Superior temporal gyrus (tissue), 1 donor: ENCODE measurements at regions not wholly inside any gene's neighbourhood (a gene's known extent, or its start where the extent isn't known, plus 50 kb on each side); places are given as distances from the start of the nearest gene placed in this dataset.

Experiments used
- DNase-seq: peaks from one replicate; pipeline ENCODE4 v3.0.0-alpha.2; 2016; ENCODE audit errors: extremely low spot score

DNA sequence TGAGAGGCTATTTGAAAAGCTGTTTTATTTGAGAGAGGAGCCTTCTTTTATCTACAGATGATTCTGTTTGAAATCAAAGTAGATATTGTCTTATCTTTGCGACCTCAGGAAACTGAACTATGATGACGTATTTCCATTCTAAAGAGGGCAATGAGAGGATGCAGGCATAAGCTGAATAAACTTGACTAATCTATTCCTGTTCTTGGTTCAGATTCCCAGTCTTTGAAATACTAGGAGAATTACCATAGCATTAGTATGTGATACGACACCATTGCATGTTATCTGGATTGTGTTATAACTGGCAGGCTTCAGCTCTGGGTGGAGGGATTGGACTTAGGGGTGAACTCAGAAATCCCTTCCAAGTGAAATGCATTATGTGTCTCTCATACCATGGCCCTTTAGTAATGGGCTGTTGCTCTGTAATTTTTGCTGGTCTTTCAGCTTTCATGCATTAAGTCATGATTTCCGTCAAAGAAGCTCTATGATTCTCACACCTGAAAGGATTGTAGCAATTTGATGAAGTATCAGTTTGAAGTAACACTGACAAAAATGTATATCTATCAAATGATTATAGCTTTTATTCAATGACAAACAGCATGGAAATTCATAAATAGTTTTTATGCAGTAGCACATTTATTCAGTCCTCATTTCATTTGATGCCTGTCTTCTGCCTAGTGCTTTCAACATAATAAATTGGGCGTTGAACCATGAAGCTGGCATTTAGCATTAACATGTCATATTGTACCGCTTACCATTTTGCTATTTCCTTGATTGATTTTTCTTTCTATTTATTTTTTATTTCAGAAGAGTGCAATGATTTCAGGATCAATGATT lies 138.4 kb upstream of the SPACA1 start:
- DNase-seq, result no peak

DNA sequence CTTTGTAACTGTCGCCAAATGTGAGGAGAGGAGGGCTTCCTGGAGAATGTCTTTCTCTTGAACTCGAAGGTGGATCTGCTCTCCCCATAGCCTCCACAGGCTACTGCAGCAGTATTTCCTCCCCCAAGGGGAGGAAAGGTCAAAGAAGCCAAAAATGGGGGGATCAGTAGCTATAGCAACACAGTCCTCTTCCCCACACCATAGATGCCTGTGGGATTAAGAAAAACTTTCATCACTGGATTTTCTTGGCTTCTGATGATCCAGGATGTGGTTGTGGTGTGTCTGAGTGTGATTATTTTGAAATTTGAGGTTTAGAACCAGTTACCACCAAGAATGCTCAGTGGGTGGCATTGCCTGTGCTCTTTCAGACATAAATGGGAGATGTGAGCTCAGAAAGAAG lies 140.1 kb upstream of the SPACA1 start:
- no peak for DNase-seq

DNA sequence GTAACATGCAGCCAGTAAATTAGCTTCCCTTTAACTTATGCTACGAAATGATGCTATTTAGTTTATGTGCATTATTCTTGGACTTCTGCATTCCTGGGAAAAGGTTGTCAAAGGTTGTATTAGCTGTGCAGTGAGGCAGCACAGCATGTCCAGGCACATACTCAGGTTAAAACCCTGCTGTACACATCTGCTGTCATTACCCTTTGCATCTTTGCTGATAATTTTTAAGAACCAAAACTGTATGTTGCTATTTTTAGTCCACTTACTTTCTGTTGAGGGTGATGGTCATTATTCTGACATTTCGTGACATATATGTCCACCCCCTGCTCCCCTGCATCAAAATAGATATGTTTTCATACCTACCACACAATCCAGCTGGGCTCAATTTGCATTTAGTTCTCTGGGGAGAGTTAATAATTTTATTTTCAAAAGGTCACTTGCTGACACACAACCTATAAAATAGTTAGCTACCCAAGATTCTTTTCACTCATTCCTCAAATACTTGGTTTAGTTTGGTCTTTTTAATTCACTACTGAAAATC lies 142.5 kb upstream of the SPACA1 start:
- DNase-seq, result no peak

DNA sequence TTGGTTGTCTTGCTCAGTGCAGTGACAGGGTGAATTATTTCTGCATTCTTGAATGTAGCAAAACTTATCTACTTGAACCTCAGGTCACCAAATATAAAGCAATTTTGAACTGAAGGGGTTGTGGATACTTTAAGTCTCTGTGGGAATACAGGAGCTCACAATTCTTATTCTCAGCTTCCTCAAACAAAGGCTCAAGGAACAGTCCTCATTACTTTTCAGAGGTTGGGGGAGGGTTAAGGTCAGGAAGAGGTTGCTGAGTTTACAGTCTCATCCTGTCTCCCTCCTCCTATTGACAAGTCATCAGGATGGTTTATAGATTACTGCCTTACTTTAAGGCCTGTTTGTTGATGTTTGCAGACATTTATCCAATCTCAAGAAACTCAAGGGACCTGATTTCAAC lies 143.6 kb upstream of the SPACA1 start:
- DNase-seq, result no peak

DNA sequence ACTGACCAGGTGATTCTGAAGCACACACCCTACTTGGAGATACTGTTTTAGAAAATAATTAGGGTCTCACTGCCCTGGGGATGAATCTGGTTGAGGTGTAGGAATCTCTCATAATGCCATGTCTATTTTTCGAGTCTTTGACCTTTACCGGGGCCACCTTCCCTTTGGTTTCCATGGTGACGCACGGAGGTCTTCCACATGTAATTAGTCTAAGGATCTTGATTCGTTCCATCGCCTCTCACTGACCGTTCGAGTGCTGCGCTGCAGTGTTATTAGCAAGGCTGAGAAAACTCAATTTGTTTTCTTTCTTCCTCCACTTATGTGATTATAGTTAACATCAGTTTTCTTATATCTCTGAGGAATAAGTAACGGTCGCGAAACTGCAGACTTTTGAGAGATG lies 144.3 kb upstream of the SPACA1 start:
- DNase-seq, result no peak

DNA sequence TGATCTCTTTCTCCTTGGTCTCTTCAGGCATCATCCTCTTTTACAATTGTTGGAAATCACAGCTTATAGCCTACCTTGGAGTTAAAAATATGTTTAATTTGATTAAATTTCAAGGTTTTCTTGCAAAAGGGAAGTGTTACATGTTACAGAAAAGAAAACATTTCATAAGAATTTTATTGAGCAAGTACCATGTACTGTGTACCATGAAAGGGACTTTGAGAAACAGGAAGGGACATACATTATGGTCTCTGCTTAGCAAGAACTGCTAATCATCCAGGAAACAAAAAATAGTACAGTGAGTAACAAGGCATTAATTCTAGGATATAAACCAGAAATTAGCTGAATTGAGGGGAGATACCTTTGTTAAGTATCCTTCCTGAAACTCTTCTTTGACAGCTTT lies 145.3 kb upstream of the SPACA1 start:
- no peak for DNase-seq

DNA sequence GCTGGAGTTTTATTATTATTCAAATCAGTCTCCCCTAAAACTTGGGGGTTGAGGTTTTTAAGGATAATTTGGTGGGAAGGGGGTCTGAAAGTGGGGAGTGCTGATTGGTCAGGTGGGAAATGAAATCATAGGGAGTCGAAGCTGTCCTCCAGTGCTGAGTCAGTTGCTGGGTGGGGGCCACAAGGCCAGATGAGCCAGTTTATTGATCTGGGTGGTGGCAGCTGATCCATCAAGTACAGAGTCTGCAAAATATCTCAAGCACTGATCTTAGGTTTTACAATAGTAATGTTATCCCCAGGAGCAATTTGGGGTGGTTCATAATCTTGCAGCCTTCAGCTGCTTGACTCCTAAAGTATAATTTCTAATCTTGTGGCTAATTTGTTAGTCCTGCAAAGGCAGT lies 146.0 kb upstream of the SPACA1 start:
- DNase-seq, result no peak

DNA sequence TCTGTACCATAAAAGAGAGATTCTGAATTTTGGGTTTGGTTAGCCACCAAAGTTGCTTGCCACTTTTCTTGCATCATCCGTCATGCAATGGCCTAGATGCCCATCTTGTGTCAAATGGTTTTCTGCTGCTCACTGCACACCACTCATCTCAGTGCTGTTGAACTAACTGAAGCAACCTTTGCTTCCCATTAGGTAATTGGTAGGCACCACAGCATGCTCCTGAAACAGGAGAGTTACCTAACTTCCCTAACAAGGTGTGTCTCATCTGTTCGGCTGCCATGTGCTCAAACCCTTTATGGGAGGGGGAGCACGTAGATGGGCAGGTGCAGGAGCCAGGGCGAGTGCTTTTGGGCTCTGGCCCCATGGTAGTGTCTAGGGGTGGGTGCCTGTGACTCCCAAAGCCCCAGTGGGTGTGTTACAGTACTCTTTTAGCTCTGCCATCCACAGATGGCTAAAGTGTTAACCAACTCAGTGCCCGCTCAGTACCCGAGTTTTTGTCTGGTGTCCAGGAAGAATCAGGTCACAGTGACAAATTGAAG lies 147.4 kb upstream of the SPACA1 start:
- no peak for DNase-seq

DNA sequence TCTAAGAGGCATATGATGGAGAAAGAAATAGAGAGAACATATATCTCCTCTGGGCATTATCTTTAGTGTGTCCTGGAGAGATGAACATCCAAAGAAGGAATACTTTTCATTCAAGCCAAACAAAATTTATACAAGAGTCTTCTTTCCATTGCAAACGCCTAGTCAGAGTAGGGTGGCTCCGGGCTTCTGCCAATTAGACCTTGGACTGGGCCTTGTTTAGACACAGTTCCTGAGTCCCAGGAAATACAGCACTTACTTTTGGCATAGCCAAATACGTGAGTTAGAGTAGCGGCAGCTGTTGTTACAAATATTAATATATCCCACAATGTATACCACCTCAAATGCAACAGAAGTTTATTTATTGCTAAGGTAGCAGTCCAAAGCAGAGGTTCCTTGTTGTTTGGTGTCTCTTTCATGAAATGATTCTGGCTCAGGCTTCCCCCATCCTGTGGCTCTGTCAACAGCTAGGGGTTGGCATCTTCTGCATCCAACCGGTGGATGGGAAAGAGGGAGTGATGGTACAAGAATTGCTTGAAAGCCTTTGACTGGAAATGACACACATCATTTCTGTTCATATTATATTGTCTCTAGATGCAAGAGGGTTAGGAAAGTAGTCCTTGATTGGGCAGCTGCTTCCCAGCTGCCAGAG lies 148.0 kb upstream of the SPACA1 start:
- DNase-seq, result no peak

DNA sequence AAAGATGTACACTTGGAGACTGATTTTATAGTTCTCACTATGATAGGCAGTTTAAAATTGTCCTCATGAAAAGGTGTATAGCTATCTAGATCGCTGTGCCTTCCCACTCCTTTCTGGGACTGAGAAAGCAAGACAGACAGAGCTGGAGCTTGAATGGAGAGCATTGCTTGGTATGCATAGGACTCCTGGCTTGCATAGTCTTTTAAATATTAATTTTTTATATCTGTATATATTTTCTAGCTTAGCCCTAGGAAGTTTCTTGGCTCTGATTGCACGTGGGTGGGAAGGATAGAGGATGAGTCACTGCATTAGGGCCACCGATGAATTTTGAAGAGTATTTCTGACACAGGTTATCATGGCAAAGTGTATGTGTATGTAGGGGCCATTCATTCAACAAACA lies 150.0 kb upstream of the SPACA1 start:
- no peak for DNase-seq

DNA sequence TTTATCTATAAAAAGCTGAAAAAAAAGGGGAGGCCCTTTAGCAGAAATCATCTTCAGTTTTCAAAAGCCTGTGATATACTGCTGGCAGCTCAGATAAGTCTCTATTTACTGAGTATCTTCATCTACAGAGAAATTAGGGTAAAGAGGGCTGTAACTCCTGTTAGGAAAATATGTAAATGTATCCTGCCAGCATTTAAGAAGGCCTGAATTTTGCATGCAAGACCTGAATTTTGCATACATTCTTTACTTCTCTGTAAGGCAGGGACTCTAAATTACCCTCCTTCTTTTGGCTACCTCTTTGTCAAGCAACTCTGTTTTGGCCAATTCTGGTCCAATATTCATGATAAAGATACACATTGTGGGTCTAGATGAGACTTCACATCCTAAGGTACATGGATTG lies 150.6 kb upstream of the SPACA1 start:
- no peak for DNase-seq

DNA sequence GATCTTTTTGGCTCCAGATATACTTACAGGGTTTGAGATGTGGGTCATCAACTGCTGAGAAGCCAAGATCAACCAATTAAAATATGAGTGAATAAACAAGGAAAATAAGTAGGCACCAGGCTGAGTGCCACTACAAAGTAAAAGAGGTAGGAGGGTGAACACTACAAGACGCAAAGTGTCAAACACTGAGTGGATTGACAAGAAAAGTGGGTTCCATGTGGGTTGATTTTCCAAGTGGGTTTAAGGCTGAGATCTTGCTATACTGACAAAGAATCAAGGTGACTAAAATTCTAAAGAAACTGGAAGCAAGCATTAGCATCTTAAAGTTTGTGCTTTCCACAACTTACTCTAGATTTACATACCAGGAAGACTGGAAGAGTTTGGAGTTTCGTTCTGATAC lies 160.4 kb upstream of the SPACA1 start:
- no peak for DNase-seq

DNA sequence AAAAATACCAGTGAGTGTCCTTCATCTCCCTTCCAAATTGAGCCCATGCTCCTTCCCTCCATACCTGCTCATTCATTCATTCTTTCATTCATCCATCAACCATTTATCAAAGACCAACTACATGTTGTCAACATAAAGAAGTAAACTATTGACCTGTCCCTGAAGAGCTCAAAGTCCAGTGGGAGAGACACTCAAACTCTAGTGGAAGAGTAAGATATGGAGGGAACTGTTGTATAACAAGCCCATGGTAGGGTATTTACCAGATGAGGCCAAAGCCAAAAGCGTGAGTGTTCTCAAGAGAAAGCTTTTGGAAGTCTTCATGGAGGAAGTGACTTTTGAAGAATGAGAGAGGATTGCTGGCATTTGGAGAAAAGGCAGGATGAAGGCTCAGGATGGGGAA lies 163.4 kb upstream of the SPACA1 start:
- no peak for DNase-seq

DNA sequence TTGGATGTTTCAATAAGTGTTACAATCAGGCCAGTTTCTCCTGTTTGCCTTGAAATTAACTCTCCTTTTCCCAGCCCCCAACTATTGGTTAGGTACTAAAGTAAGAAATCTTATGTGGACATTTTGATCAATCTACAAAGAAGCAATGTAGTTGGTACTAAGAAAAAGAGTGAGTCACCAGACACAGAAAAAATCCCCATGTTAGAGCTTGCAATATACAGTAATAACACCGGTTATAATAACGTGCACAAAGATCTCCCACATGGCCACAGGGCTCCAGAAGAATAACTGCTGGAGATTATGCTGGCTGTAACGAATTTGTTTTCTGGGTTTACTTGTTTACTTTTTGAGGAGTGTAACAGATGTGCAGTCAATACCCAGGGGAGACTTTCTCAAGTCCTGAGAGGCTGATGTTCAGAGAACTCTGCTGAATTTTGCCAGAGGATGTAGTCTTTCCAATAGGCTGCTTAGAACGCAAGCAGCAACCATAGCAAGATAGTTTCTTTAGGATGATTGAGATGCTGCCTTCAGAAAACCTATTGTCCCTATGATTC lies 166.2 kb upstream of the SPACA1 start:
- no peak for DNase-seq

DNA sequence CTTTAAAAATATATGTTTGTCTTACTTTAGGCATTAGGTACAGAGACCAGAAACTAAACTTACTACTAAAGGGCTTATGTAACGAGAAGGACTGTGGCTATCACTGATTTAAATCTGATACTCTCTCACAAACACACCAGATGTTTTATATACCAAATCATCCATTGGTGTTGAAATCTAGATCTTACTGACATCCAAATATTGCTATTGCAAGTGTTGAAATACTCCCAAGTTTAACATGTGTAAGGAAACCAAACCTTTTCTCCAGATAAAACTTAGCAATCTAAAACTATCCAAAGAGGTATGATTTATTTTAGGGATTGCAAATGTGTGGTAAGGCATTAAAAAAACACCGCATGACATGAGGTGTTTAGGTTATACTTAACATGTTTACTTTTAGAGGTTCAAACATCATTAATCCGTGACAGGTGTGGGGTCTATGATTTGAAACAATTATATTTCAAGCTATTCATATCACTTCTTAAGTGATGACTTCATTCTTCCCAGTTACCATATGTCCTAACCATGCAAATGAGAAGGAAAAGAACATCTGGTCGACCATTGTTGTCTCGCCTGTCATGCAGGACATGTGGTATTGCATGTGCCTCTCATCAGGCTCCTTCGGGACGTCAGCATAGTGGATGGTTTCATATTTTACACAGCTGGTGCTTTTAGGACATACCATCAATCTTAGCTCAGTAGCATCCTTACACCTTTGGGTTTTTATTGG lies 168.3 kb upstream of the SPACA1 start:
- peak; percentile 45 for DNase-seq

DNA sequence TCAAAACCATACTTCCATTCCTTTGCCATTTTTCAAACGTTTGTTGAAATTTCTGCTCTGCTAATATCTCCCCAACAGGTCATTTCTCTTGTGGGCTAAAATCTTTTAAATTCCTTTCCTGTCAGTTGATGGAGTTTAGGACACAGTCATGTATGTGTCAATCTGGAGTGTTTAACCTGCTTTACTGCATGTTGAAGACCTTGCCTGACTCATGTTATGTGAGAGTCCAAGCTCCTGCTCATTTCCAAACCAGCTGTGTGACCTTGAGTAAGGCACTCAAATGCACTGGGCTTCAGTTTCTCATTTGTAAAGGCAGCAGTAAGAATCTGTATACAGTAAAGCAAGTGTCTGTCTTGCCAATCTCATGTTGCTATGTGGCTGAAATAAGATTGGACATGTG lies 171.9 kb upstream of the SPACA1 start:
- no peak for DNase-seq

DNA sequence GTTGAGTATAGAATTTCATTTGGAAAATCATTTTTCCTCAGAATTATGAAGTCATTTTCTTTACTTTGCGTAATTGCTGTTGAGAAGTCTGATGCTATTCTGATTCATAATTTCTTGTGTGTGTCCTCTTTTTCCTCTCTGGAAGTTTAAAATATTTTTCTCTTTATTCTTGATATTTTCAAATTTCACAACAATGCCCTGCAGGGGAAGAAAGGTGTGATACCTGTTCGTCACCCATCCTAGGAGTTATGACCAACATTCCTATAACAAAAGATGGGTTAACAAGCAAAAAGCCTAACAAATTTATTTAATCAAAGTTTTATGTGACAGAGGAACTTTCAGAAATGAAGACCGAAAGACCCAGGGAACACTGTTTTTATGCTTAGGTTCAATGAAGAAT lies 171.5 kb upstream of the AKIRIN2 start:
- DNase-seq, result no peak

DNA sequence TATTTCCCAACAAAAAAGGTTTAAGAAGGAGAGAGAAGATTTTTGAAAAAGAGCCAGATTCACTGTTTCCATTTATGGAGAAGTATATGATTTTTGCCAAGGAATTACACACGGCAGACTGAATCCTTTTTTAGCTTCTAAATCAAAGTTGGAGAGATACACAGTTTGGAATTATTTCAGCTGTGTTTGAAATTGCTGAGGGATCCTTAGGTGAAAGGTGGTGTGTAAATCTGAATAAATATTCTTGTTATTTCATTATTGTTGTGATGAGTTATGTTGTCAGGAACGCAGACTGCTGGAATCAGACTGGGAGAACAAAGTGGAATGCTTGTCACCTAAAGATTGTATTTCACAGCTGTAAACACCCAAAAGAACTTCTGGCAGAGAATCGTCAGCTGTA lies 168.5 kb upstream of the AKIRIN2 start:
- DNase-seq, result no peak

DNA sequence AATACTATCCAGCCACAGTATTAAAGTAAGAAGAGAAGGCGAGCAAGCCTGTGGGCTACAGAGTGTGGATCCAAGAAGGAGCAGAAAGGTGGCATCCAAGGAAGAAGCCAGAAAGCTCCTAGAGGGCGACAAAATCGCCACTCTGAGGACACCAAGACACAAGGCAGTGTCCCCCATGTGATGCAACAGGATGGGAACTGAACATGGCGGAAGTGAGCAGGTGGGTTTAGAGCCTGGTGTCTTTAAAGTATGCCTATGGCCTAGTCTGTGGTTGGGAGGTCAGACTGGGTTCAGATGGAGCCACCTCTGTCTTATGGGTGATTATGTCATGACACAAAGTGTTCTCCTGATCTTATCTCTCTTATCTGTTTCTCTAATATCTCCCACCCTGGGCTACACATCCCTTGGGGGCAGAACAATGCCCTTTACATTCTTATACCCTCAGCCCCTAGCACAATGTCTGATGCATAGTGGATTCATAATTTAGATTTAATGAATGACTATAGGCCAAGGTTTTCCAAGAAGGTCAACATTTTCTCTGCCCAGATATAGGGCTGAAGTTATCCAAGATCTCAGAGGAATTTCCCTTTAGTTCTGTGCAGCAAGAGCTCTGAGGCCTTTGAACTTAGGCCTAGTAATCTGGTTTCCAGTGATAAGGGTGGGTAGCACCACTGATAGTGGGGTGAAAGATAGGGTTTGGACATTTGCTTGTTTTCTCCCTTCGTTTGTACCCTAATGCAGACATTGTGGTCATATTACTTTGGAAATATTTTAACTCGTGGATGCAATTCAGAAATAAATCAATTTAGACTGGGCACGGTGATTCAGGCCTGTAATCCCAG lies 167.3 kb upstream of the AKIRIN2 start:
- DNase-seq, result no peak

DNA sequence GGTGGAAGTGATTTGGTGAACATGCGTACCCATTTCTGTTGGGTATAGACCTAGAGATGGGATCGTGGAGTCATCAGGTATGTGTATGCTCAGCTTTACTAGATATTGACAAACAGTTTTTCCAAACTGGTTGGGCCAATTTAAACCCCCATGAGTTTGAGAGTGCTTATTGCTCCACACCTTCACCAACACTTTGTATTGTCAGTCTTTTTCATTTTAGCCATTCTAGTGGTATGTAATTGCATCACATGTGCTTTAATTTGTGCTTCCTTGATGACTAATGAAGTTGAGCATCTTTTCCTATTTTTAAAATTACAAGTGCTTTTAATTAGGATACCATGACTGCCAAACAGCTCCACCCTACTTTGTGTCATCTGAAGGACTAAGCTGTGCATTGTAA lies 158.9 kb upstream of the AKIRIN2 start:
- no peak for DNase-seq

DNA sequence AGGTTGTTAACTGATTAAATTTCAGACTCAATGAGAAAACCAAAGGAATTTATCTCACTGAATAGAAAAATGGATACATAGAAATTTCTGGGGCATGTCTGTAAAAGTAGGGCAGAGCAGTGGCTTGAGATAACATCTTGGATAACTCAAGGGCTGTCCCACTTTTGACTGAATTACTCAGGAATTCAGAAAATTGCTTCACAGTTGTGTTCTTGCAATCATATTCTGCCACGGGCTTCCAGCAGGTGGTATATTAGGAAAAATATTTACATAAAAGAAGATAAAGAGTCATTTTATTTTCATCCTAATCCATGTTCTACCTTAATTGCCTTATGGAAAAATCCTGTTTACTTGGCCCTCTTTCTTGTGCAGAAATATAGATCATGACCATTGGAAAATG lies 156.4 kb upstream of the AKIRIN2 start:
- no peak for DNase-seq
